ENCODE measurements at regions not wholly inside any gene's neighbourhood (a gene's known extent, or its start where the extent isn't known, plus 50 kb on each side); places are given as distances from the start of the nearest gene placed in this dataset.

GRCh38 chr6:6916598-6916997, 191.2 kb upstream of the RREB1 start:
- ATAC-seq (no peak), DNase-seq (ENCODE audit: low spot score) (no peak)
- no peaks in the 10 kb centered on the region for H3F3A ChIP-seq (replicated peaks; ENCODE audit: low read depth)
- Mint-ChIP-seq H3K27ac (no peak overlapping the region), H3K4me3 (no peak overlapping the region), H3K4me1 (no peaks in the 10 kb centered on the region; the same call in 1 of the 3 replicates), H3K36me3 (ENCODE audit: low read depth) (no peaks in the 10 kb centered on the region; the same call in 2 of the 3 replicates), H3K9me3 (no peaks in the 10 kb centered on the region; the same call in 2 of the 3 replicates), H3K27me3 (ENCODE audit: insufficient read depth, low read depth, poor library complexity) (peaks cover 5% of the 10 kb centered on the region)
- no peaks in the 10 kb centered on the region for H4K20me1 ChIP-seq (replicated peaks; ENCODE audit: insufficient read depth)
- H3K27me3 ChIP-seq (ENCODE audit: insufficient read depth), result no peaks in the 10 kb centered on the region
- H3K4me3 ChIP-seq, result no peak overlapping the region
- H3K4me2 ChIP-seq, result no peak overlapping the region
- no peaks in the 10 kb centered on the region for H3K9me2 ChIP-seq (ENCODE audit: insufficient read depth)
- peak overlapping the region; percentile 28; the same call in 1 of the 2 replicates for H2AFZ ChIP-seq
- no peak overlapping the region for H3K27ac ChIP-seq (ENCODE audit: low read depth)
- no peaks in the 10 kb centered on the region for H3K36me3 ChIP-seq (ENCODE audit: insufficient read depth)
- H3K4me1 ChIP-seq (ENCODE audit: insufficient read depth), result no peaks in the 10 kb centered on the region
- no peaks in the 10 kb centered on the region for H3K79me2 ChIP-seq (replicated peaks; ENCODE audit: insufficient read depth)
- no peak for TF ChIP-seq ETS1 (IDR thresholded peaks at IDR 0.05)

GRCh38 chr6:6918216-6918983, 189.4 kb upstream of the RREB1 start:
- no peaks in the 10 kb centered on the region; the same call in 1 of the 3 replicates for H3K4me1 Mint-ChIP-seq
- Histone ChIP-seq H3K4me1 (ENCODE audit: insufficient read depth) (no peaks in the 10 kb centered on the region), H3K27ac (ENCODE audit: low read depth) (no peak overlapping the region), H3K4me3 (no peak overlapping the region), H3K79me2 (replicated peaks; ENCODE audit: insufficient read depth) (no peaks in the 10 kb centered on the region), H3K4me2 (no peak overlapping the region), H3K9me2 (ENCODE audit: insufficient read depth) (no peaks in the 10 kb centered on the region), H3K27me3 (ENCODE audit: insufficient read depth) (no peaks in the 10 kb centered on the region), H3K36me3 (ENCODE audit: insufficient read depth) (no peaks in the 10 kb centered on the region), H3F3A (replicated peaks; ENCODE audit: low read depth) (no peaks in the 10 kb centered on the region), H4K20me1 (replicated peaks; ENCODE audit: insufficient read depth) (no peaks in the 10 kb centered on the region), H2AFZ (no peak overlapping the region)
- ATAC-seq, result no peak
- peaks cover 5% of the 10 kb centered on the region for H3K27me3 Mint-ChIP-seq (ENCODE audit: insufficient read depth, low read depth, poor library complexity)
- H3K36me3 Mint-ChIP-seq (ENCODE audit: low read depth), result no peaks in the 10 kb centered on the region; the same call in 2 of the 3 replicates
- H3K4me3 Mint-ChIP-seq, result no peak overlapping the region
- TF ChIP-seq ZNF462 (CRISPR knock-in tag; IDR thresholded peaks at IDR 0.05), result no peak
- no peak for TF ChIP-seq EZH2phosphoT487 (IDR thresholded peaks at IDR 0.05; ENCODE audit: unreplicated experiment)
- no peak for TF ChIP-seq ZNF331 (CRISPR knock-in tag; IDR thresholded peaks at IDR 0.05; ENCODE audit: low read depth)
- H3K9me3 Mint-ChIP-seq, result no peaks in the 10 kb centered on the region; the same call in 2 of the 3 replicates
- no peak for DNase-seq (ENCODE audit: low spot score)
- H3K27ac Mint-ChIP-seq, result no peak overlapping the region
